IPS DF 4.7 (cell line): ENCODE measurements at regions not wholly inside any gene's neighbourhood (a gene's known extent, or its start where the extent isn't known, plus 50 kb on each side); places are given as distances from the start of the nearest gene placed in this dataset.

Experiments
- DNase-seq: peaks from one replicate; pipeline ENCODE4 v3.0.0-alpha.2; 2013; ENCODE audit warnings: low spot score; ENCODE audit errors: extremely low read depth

DNA sequence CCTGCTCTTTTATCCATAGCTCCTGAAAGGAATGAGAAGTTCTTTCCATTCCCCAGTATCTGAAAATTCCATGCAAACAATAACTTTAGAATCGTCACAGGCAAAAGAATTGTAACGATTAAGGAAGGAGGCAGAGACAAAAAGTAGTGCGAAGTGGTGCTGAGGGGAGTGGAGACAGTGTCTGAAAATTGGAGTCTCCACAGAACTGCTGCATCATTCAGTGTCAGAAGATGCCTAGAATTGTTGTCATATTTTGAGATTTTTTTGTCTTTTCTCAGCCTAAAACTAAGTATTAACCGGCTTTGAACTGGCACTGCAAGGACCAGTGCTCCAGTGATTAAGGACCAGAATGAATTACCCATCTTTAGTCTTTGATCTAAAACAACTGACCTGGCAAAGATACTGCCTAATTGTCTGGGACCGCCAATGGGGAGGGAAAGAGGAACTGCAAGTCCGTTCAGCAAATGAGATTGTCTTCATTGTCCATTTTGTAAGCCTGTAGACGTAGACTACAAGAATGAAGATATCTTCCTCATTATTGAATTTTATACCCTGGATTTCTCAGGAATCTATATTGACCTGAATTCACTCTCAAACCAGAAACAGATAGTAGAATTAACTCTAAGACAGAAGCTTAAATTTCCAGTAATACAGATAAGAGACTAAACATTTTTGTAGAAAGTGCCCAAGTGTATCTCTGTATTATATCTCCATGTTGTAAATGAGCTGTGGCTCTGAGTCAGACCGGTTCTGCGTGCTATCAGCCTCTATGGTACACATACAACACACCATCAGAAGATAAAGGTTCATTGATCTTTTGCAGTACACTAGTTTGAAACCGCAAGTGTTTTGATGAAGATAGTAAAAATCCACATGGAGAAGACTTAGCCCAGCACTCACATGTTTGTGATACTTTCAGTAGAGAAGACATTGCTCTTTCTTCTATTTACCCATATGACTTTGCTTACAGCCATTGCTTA, 293.2 kb downstream of the EFNB2 start:
- no peak for DNase-seq

GRCh38 chr13:106238690-106239089, 296.8 kb downstream of the EFNB2 start:
- DNase-seq: no peak

DNA sequence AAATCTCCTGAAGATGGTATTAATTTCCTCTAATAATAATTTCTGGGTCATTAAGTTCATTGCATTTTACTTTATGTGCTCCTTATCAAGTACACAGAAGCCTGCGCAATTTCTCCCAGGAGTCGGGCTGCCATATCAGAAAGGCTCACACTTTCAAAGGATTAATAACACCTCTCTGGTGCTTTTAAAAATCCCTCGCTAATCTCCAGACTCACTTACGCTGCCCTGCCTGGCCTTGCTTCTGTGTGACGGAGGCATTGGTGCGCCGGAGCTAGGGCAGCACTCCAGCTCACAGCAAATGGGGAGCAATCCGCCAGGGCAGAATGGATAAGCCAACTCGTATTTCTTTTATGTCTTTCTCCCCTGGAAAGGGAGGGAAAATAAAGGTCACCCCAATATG, 300.8 kb downstream of the EFNB2 start:
- DNase-seq: no peak

DNA sequence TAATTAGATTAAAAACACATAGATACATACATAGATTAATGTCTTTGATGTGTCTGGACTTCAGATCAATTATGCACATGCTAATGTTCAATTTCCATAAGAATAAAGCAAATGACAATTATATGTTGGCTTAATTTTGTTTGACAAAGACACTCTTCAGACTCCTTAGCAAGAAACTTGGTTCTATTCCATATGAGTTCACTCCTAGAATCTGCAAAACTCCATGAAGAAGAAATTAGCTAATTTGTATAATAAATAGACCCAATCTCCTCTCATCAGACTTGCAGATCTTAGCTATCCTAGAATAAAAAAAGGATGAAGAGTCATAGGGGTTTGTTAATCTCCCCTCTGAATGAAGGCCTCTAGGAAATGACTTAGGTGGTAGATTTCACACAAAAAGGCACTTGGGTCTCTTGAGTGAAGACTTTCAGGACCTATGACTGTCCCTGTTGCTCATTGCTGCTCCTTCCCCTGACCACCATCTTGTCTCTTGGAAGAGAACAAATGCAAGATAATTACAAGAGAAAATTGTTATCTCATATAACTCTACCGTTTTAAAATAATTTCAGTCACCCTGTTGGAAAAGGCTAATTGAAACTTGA, 302.2 kb downstream of the EFNB2 start:
- DNase-seq: no peak

- DNase-seq: no peak
These were observed 302.8 kb downstream of the EFNB2 start for GRCh38 chr13:106232681-106233080.

DNA sequence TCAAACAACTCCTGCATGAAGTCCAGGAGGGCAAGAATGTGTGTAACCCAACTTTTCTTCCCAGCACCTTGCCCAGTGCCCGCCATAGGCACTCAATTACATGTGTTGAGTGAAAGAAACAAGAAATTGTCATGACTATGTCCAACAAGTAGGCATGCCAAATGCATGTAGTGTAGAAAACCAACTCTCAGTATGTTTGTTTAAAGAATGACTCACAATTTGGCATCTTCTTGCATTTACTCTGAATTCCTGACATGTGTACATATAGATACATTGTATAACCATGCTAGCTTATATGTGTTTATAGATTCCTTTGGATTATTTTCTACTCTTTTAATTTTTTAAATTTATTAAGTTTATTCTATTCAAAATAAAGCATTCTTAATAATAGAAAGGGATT, 305.0 kb downstream of the EFNB2 start:
- DNase-seq: no peak

- DNase-seq: no peak
These were observed 310.3 kb downstream of the EFNB2 start for GRCh38 chr13:106225126-106225525.

GRCh38 chr13:106220211-106220610, 315.3 kb downstream of the EFNB2 start:
- no peak for DNase-seq

DNA sequence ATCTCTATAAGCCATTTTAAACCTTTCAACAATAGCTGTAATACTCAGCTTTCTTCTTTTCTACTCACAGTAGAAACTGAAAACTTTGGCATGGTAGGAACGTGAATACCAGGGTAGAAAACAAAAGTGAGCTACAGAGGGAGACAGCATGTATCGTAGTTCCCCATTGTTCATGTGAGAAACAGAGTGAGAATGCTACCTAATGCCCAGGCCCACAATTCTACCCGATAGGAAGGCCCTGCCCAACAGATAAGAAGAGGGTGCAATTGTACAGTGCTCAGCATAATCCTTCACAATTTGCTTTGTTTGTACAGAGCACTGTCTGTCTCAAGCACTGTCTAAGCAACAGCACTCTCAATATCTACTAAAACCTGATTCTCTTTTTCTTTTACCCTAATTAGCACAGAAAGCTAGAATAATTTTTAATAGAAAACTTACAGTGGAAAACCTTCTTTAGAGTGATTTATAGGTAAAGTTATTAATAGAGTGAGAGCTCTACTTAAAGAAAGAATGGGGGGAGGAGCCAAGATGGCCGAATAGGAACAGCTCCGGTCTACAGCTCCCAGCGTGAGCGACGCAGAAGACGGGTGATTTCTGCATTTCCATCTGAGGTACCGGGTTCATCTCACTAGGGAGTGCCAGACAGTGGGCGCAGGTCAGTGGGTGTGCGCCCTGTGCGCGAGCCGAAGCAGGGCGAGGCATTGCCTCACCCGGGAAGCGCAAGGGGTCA, 322.3 kb downstream of the EFNB2 start:
- DNase-seq: no peak

GRCh38 chr13:106212386-106213010, 323.0 kb downstream of the EFNB2 start:
- DNase-seq: no peak

GRCh38 chr13:106210324-106210723, 325.1 kb downstream of the EFNB2 start:
- no peak for DNase-seq

DNA sequence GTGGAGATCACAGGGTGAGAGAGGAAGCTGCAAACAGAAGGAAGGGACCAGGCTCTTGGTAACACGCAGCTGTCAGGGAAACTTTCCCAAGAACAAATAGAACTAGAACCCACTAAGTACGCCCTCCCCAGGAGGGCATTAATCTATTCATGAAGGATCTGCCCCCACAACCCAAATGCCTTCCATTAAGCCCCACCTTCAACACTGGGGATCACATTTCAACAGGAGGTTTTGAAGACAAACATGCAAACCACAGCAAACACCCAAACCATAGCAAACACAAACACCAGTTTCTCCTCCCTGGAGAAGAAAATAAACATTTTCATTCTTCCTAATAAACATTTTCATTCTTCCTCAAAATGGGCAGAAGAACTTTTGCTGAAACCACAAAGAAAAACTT, 329.6 kb downstream of the EFNB2 start:
- DNase-seq: no peak

DNA sequence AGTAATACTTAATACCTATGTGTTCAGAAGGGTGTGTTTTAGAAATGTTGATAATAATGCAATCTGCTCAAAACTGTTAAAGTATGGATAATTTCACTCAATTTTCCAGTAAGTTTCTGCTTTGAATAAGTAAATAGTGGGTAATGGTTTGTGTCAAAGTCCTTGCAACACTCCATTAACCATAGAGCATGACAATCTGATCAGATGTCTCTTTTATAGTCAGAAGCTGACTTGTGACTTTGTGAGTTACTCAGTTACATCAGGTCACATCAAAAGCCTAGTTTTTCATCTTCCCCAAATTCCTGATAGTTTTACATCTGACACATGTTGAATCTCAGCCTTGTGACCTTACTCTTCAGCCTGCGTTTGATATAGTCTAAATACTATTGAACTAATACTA, 338.0 kb downstream of the EFNB2 start:
- no peak for DNase-seq

DNA sequence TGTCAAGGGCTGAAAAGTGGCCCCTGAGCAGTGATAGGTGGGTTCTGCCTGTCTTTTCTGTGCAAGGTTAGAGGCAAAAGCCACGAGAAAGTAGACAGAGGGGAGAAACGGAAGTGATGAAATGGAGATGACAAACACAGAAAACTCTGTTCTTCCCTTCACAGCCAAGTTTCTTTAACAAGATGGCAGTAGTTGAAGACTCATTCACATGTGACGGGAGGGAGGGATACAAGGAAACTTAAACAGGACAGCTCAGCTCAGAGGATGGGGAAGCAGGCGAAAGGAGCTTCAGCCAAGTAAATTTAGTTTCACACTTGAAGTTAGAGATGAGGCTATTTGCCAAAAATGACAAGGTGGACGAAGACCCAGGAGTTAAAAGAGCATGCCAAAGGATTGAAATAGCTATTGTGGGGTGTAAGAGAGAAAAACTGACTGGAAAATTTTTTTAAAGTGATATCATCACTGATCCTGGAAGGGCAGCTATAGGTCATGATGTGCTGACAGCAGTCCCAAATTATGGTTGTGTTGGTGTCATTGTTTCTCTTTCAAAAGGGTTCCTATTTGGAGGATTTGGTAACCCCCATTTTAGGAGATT, 347.9 kb downstream of the EFNB2 start:
- DNase-seq: no peak

DNA sequence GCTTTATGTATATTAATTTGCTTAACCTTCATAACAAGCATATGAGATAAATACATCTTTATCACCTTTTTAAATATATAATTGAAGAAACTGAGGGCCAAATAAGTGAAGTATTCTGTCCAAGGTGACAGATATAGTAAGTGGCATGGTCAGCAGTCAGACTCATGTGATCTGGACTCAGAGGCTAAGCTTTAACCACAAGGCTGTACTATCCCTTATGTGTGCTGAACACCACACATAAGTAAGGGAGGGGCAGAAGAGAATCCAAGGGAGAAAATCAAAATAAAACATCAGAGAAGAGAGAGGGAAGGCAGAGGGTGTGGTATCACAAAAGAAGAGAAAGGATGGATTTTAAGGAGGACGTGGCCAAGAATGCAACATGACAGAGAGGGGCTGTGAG, 348.4 kb downstream of the EFNB2 start:
- no peak for DNase-seq

DNA sequence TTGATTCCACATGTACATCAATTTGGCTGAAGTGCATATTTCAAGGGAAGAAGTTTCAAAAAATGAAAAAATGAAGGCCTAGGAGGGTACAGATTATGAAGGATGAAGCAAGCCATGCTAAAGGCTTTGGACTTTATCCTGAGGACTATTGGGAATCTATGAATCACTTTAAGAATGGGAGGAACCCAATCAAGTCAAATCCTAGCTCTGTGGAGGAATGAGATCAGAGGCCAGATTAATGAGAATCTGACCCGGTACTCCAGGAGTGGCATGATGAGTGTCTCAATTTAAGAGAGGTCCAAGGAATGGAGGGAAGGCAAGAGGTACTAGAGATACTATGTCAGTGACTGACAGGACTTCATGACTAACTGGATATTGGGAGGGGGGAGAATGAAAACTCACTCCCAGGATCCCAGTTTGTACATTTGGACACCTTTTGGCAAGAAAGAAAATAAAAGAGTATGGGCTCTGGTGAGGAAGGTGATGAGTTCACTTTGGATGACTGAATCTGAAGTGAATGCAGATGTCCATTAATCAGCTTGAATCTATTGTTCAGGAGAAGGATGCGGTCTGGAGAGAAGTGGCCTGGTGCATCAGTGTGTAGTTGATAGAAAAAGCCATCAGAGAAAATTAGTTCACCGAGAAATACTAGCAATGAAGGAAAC, 349.0 kb downstream of the EFNB2 start:
- DNase-seq: no peak

GRCh38 chr13:106184790-106185189, 350.7 kb downstream of the EFNB2 start:
- DNase-seq: no peak

DNA sequence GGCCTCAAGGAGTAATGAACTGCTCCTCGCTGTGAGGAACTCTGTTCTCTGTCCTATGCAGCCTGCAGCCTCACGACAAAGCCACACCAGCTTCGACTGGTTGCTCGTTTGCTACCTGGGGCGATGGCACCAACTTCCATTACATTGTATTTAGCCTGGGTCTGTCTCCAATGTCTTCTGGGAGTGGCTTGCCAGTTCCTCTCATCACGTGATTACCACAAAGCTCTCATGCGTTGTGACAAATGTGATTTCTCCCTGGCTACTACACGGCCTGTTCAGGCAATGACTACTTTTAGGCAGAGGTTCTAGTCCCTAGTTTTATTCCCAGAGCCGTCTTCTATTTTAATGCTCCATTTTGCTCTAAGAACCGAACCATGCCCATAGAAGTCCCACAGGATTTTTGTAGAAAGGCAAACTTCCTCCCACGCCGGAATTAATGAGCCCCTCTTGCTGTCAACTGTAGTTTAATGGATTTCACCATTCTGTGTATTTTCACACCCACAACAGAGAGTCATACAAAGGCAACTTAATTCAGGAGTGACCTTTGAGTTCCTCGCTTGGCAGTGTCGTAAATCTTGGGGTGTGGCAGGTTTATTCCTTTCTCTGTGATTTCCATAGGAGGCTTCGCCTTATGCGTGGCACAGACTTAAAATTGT, 351.9 kb downstream of the EFNB2 start:
- no peak for DNase-seq

DNA sequence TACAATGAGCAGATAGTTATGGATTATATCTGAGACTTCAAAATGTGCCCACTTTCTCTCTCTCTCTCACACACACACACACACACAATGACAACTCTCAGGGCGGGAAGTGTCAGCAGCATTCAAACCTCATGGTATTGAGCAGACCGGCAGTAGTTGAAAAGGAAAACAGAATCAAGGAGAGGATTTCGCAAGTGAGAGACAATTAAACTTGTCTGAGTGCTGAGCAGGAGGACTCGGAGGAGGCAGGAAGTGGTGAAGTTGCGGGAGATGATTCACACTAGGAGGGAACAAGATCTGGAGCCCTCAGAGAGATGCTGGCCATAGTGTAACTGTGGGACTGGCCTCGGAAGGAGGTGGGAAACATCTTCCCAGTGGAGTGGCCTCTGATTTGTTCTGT, 353.1 kb downstream of the EFNB2 start:
- DNase-seq: no peak

GRCh38 chr13:106178816-106179215, 356.6 kb downstream of the EFNB2 start:
- DNase-seq: no peak
